ES-I3 (cell line): ENCODE measurements at regions not wholly inside any gene's neighbourhood (a gene's known extent, or its start where the extent isn't known, plus 50 kb on each side); places are given as distances from the start of the nearest gene placed in this dataset.
"Not testable (repeated sequence)": the region's sequence is repeated elsewhere in the genome, so short reads cannot be mapped to it uniquely, and the experiment has no call there.

Experiments used
- H3K36me3 ChIP-seq: 2 replicates; pipeline ENCODE4 v1.6.1; 2013; ENCODE audit warnings: mild to moderate bottlenecking, low read length, control low read depth, moderate library complexity; ENCODE audit not compliant: insufficient read depth
- H3K4me1 ChIP-seq: 2 replicates; pipeline ENCODE4 v1.6.1; 2013; ENCODE audit warnings: mild to moderate bottlenecking, control low read depth, low read length; ENCODE audit not compliant: insufficient read depth
- H3K9ac ChIP-seq: 2 replicates; pipeline ENCODE4 v1.6.1; 2013; ENCODE audit warnings: low read depth, mild to moderate bottlenecking, low read length, moderate library complexity
- H3K9me3 ChIP-seq: 2 replicates; pipeline ENCODE4 v1.6.1; 2013; ENCODE audit warnings: mild to moderate bottlenecking, low read length, moderate library complexity; ENCODE audit not compliant: control insufficient read depth, insufficient read depth

GRCh38 chr6:90900034-90900433 is 313.2 kb upstream of the MAP3K7 start:
- H3K9ac ChIP-seq = no peak overlapping the region
- H3K9me3 ChIP-seq = no peaks in the 10 kb centered on the region
- H3K4me1 ChIP-seq = no peaks in the 10 kb centered on the region
- no peaks in the 10 kb centered on the region for H3K36me3 ChIP-seq

DNA sequence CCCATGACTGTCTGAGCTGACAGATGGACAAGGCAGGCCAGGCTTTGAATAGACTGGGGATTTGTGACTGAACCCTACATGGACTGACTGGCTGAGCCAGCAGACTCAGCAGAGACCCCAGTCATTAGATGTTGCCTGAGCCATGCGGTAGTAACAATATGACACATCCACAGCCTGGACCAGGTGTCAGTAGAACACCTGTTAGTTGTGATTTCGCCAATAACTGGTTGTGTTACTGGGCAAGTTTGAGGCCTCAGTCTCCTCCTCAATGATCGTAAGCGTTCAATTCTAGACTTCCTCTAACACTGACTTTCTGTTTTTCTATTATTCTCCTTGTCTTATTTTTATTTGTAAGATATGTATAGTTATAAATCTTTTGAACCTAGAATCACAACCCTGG is 311.9 kb upstream of the MAP3K7 start:
- Histone ChIP-seq H3K36me3 (no peaks in the 10 kb centered on the region), H3K4me1 (no peaks in the 10 kb centered on the region), H3K9me3 (no peaks in the 10 kb centered on the region), H3K9ac (no peak overlapping the region)

DNA sequence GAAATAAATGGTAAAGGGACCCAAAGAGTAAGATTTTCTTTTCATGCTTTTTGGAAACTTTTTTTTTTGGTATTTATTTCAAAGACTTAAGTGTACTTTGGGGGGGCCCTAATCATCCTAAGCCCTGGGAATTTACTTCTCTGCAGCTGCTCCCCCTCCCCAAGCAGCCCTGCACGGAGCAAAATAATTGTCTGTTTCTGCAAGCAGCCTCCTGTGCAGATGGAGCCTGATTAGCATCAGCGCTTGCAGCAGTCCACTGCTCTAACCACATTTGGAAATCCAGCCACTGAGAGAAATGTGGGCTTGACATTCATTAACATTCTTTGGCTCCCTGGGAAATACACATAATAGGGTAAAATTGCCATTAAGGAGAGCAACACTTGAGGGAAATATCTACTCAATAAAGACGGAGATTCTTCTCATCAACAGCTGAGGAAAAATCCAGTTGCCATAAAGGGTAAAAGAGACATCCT is 309.2 kb upstream of the MAP3K7 start:
- H3K9me3 ChIP-seq = no peaks in the 10 kb centered on the region
- no peaks in the 10 kb centered on the region for H3K4me1 ChIP-seq
- no peaks in the 10 kb centered on the region for H3K36me3 ChIP-seq
- H3K9ac ChIP-seq = no peak overlapping the region

GRCh38 chr6:90895299-90896074 is 308.6 kb upstream of the MAP3K7 start:
- Histone ChIP-seq H3K9me3 (no peaks in the 10 kb centered on the region), H3K9ac (no peak overlapping the region), H3K4me1 (no peaks in the 10 kb centered on the region), H3K36me3 (no peaks in the 10 kb centered on the region)

GRCh38 chr6:90894285-90895130 is 307.6 kb upstream of the MAP3K7 start:
- H3K9me3 ChIP-seq = no peaks in the 10 kb centered on the region
- no peaks in the 10 kb centered on the region for H3K36me3 ChIP-seq
- H3K4me1 ChIP-seq = no peaks in the 10 kb centered on the region
- no peak overlapping the region for H3K9ac ChIP-seq

GRCh38 chr6:90893400-90893799 is 306.5 kb upstream of the MAP3K7 start:
- no peak overlapping the region for H3K9ac ChIP-seq
- H3K9me3 ChIP-seq = no peaks in the 10 kb centered on the region
- H3K4me1 ChIP-seq = no peaks in the 10 kb centered on the region
- no peaks in the 10 kb centered on the region for H3K36me3 ChIP-seq

- H3K36me3 ChIP-seq = no peaks in the 10 kb centered on the region
- H3K9me3 ChIP-seq = no peaks in the 10 kb centered on the region
Measured at GRCh38 chr6:90892271-90892670, 305.4 kb upstream of the MAP3K7 start.

DNA sequence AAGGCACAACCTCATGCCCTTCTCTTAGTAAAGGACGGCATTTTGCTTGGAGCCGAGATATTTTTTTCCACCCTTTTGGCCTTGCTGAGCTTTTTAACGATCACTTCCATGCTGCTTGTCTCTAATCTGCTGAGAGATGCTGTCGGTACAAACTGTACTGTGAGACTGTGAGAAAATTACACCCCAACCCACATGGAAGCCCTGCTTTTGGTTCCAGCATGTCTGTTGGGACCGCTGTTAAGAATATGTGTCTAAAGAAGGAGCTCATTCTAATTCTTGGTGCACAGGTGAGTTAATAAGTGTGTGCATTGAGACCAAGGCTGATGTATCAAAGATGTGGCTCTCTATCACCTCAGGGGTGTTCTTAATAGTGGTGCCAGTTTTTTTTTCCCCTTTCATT is 304.5 kb upstream of the MAP3K7 start:
- H3K36me3 ChIP-seq = no peaks in the 10 kb centered on the region
- no peaks in the 10 kb centered on the region for H3K4me1 ChIP-seq

More at GRCh38 chr6:90892271-90892670, 305.4 kb upstream of the MAP3K7 start:
- Histone ChIP-seq H3K9ac (no peak overlapping the region), H3K4me1 (no peaks in the 10 kb centered on the region)

DNA sequence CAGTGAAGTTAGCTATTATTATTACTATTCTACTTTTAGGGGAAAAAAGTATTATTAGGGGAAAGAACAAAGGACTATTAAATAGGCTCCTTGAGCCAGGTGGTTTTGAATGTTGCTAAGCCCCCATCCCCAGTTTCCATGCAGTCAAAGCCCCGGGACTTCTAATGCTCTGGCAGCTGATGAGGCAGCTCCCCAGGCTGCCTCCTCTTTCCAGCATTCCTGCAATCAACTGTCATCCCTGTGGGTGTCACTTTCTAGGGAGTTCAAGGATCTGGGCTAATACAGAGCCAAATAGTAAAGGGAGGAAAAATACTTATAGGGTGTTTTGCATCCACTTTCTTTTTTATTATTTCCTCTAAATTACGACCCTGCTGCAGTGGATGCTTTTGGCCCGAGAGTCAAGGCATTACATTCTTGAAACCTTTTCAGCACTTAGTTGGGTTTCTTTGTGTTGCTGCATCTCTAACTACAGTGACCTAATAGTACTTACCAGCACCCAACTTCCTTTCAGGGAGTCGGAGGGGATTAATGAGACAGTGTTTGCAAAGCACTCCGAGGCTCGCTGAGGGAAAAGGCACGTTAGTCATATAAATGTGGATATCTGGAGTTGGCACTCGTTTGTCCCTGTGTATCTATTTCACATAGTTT is 303.9 kb upstream of the MAP3K7 start:
- Histone ChIP-seq H3K4me1 (no peaks in the 10 kb centered on the region), H3K9me3 (no peaks in the 10 kb centered on the region), H3K36me3 (no peaks in the 10 kb centered on the region), H3K9ac (no peak overlapping the region)

More for the DNA sequence above, 304.5 kb upstream of the MAP3K7 start:
- Histone ChIP-seq H3K9me3 (no peaks in the 10 kb centered on the region), H3K9ac (no peak overlapping the region)

GRCh38 chr6:90887764-90888163 is 300.9 kb upstream of the MAP3K7 start:
- H3K4me1 ChIP-seq = peaks cover 5% of the 10 kb centered on the region
- H3K36me3 ChIP-seq = no peaks in the 10 kb centered on the region
- peaks cover 7% of the 10 kb centered on the region; the same call in 1 of the 2 replicates for H3K9me3 ChIP-seq
- H3K9ac ChIP-seq = no peak overlapping the region

- H3K9ac ChIP-seq = peak overlapping the region; percentile 11; the same call in 1 of the 2 replicates
- H3K36me3 ChIP-seq = no peaks in the 10 kb centered on the region
- H3K4me1 ChIP-seq = peaks cover 5% of the 10 kb centered on the region
- H3K9me3 ChIP-seq = peaks cover 7% of the 10 kb centered on the region; the same call in 1 of the 2 replicates
Measured at GRCh38 chr6:90885611-90886056, 298.8 kb upstream of the MAP3K7 start.

- H3K4me1 ChIP-seq, H3K9ac ChIP-seq: not testable (repeated sequence)
Measured at GRCh38 chr6:90885137-90885536, 298.3 kb upstream of the MAP3K7 start.

GRCh38 chr6:90877616-90878015 is 290.7 kb upstream of the MAP3K7 start:
- no peak overlapping the region for H3K9ac ChIP-seq
- H3K4me1 ChIP-seq = no peaks in the 10 kb centered on the region
- H3K9me3 ChIP-seq = no peaks in the 10 kb centered on the region; the same call in 1 of the 2 replicates
- H3K36me3 ChIP-seq = no peaks in the 10 kb centered on the region

More at GRCh38 chr6:90885137-90885536, 298.3 kb upstream of the MAP3K7 start:
- not testable (repeated sequence) for H3K9me3 ChIP-seq, H3K36me3 ChIP-seq

DNA sequence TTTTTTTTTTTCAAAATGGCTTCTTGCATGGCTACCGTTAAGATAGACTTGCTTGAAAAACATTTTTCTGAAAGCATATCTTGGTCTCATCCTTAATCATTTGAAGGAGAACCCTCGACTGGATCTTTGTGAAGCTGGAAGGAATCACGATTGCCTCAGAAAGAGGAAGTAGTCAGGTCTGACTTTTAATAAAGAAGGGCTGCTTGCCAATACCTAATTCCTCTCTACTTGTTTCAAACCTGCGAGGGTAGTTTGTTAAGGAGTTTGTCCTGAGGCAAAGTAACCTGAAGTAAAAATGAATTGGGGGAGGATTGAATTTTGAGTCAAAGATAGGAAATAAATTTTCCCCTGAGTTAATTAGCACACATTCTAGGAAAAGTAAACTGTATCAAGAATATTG is 288.1 kb upstream of the MAP3K7 start:
- Histone ChIP-seq H3K4me1 (no peaks in the 10 kb centered on the region), H3K36me3 (no peaks in the 10 kb centered on the region), H3K9me3 (no peaks in the 10 kb centered on the region), H3K9ac (no peak overlapping the region)
